ENCODE measurements at regions not wholly inside any gene's neighbourhood (a gene's known extent, or its start where the extent isn't known, plus 50 kb on each side); places are given as distances from the start of the nearest gene placed in this dataset.

DNA sequence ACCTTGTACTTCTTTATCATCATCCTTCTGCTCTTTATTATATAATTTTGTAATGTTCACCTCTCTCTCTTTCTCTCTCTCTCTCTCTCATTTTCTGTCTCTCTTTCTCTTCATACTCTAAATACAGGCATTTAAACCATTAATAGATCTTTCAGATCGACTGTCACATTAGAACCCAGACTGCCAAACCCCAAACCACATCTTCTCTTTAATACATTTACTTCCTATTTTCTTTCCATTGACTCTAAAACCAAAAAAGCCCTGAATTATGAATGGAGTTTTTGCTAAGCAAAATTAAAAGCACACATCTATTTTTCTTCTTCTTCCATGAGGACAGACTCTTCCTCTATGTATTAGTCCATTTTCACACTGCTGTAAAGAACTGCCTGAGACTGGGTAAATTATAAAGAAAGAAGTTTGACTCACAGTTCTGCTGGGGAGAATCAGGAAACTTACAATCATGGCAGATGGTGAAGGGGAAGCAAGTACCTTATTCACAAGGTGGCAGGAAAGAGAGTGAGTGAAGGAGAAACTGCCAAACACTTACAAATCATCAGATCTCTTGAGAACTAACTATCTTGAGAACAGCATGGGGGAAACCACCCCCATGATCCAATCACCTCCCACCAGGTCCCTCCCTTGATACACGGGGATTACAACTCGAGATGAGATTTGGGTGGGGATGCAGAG, 272.7 kb upstream of the MGMT start:
- ChIA-PET CTCF (no interaction called here), POLR2A (no interaction called here)
- Histone ChIP-seq H3K4me2 (no peak overlapping the region), H3K27me3 (ENCODE audit: insufficient read depth) (no peaks in the 10 kb centered on the region), H3K36me3 (replicated peaks in 1 of 2; ENCODE audit: control insufficient read depth in 1 of 2, insufficient read depth in 2 of 2, low read length in 1 of 2) (no peaks in the 10 kb centered on the region), H2AFZ (ENCODE audit: low read depth) (no peak overlapping the region), H3K79me2 (ENCODE audit: insufficient read depth) (no peaks in the 10 kb centered on the region), H3K9me3 (no peaks in the 10 kb centered on the region), H3F3A (replicated peaks; ENCODE audit: insufficient read depth) (no peaks in the 10 kb centered on the region), H3K4me1 (ENCODE audit: control insufficient read depth in 1 of 2, insufficient read depth in 2 of 2, low read depth in 1 of 2, low read length in 1 of 2) (no peaks in the 10 kb centered on the region; a peak in 1 of 4 replicates), H3K4me3 (ENCODE audit: low read depth in 2 of 2, low read length in 1 of 2) (no peak overlapping the region), H4K20me1 (ENCODE audit: insufficient read depth) (no peaks in the 10 kb centered on the region), H3K27ac (ENCODE audit: low read depth in 2 of 2, low read length in 1 of 2) (no peak overlapping the region), H3K9me2 (no peaks in the 10 kb centered on the region), H3K9ac (no peak overlapping the region)
- TF ChIP-seq USF1 (IDR thresholded peaks at IDR 0.05; ENCODE audit: borderline replicate concordance, low read depth): no peak
- no peak for TF ChIP-seq TAF1 (IDR thresholded peaks at IDR 0.05; ENCODE audit: borderline replicate concordance, low read depth, low read length)
- no peak for TF ChIP-seq NRF1 (IDR thresholded peaks at IDR 0.05; ENCODE audit: low read depth, low read length)
- no peak for TF ChIP-seq JUND (IDR thresholded peaks at IDR 0.05)
- no peak for TF ChIP-seq YY1 (IDR thresholded peaks at IDR 0.05; ENCODE audit: low read depth)
- no peak for TF ChIP-seq ELF1 (IDR thresholded peaks at IDR 0.05)
- TF ChIP-seq MAX (IDR thresholded peaks at IDR 0.05; ENCODE audit: low read depth): no peak
- no peak for TF ChIP-seq NFIC (IDR thresholded peaks at IDR 0.05; ENCODE audit: borderline replicate concordance)
- no peak for TF ChIP-seq MEF2A (IDR thresholded peaks at IDR 0.05; ENCODE audit: borderline replicate concordance, low read depth)
- no peak for TF ChIP-seq FOSL2 (IDR thresholded peaks at IDR 0.05; ENCODE audit: borderline replicate concordance, low read depth)
- no peak for TF ChIP-seq RFX5 (IDR thresholded peaks at IDR 0.05; ENCODE audit: low read length)
- no peak for TF ChIP-seq USF2 (IDR thresholded peaks at IDR 0.05; ENCODE audit: borderline replicate concordance, low read depth, low read length)
- no peak for TF ChIP-seq EP300 (IDR thresholded peaks at IDR 0.05; ENCODE audit: borderline replicate concordance in 1 of 2, low read depth in 1 of 2, low read length in 1 of 2)
- TF ChIP-seq, protein P1, sequence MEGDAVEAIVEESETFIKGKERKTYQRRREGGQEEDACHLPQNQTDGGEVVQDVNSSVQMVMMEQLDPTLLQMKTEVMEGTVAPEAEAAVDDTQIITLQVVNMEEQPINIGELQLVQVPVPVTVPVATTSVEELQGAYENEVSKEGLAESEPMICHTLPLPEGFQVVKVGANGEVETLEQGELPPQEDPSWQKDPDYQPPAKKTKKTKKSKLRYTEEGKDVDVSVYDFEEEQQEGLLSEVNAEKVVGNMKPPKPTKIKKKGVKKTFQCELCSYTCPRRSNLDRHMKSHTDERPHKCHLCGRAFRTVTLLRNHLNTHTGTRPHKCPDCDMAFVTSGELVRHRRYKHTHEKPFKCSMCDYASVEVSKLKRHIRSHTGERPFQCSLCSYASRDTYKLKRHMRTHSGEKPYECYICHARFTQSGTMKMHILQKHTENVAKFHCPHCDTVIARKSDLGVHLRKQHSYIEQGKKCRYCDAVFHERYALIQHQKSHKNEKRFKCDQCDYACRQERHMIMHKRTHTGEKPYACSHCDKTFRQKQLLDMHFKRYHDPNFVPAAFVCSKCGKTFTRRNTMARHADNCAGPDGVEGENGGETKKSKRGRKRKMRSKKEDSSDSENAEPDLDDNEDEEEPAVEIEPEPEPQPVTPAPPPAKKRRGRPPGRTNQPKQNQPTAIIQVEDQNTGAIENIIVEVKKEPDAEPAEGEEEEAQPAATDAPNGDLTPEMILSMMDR (IDR thresholded peaks at IDR 0.05): no peak
- no peak for TF ChIP-seq POLR2AphosphoS5 (IDR thresholded peaks at IDR 0.05; ENCODE audit: low read depth, low read length)
- 11% methylated on average over 3 of the region's 3 CpGs for WGBS (ENCODE audit: low lambda C conversion rate)
- DNase-seq: no peak

GRCh38 chr10:129199826-129200225, 267.2 kb upstream of the MGMT start:
- Histone ChIP-seq H2AFZ (ENCODE audit: low read depth) (no peak overlapping the region), H3K27ac (ENCODE audit: low read depth in 2 of 2, low read length in 1 of 2) (no peak overlapping the region), H4K20me1 (ENCODE audit: insufficient read depth) (no peaks in the 10 kb centered on the region), H3K9me2 (no peaks in the 10 kb centered on the region), H3K9me3 (no peaks in the 10 kb centered on the region), H3F3A (replicated peaks; ENCODE audit: insufficient read depth) (no peaks in the 10 kb centered on the region), H3K79me2 (ENCODE audit: insufficient read depth) (no peaks in the 10 kb centered on the region), H3K27me3 (ENCODE audit: insufficient read depth) (no peaks in the 10 kb centered on the region), H3K4me2 (no peak overlapping the region), H3K9ac (no peak overlapping the region), H3K4me1 (ENCODE audit: control insufficient read depth in 1 of 2, insufficient read depth in 2 of 2, low read depth in 1 of 2, low read length in 1 of 2) (no peaks in the 10 kb centered on the region), H3K36me3 (replicated peaks in 1 of 2; ENCODE audit: control insufficient read depth in 1 of 2, insufficient read depth in 2 of 2, low read length in 1 of 2) (no peaks in the 10 kb centered on the region), H3K4me3 (ENCODE audit: low read depth in 2 of 2, low read length in 1 of 2) (no peak overlapping the region)
- no peak for DNase-seq
- ChIA-PET CTCF (no interaction called here), POLR2A (no interaction called here)
- 69% methylated on average over 2 of the region's 2 CpGs for WGBS (ENCODE audit: low lambda C conversion rate)
- TF ChIP-seq YY1 (IDR thresholded peaks at IDR 0.05; ENCODE audit: low read depth): no peak
- no peak for TF ChIP-seq USF2 (IDR thresholded peaks at IDR 0.05; ENCODE audit: borderline replicate concordance, low read depth, low read length)
- no peak for TF ChIP-seq CHD2 (IDR thresholded peaks at IDR 0.05; ENCODE audit: low read length, partially characterized antibody)
- no peak for TF ChIP-seq RXRA (IDR thresholded peaks at IDR 0.05; ENCODE audit: borderline replicate concordance, low read depth)
- TF ChIP-seq RAD21 (IDR thresholded peaks at IDR 0.05; ENCODE audit: low read length): no peak
- no peak for TF ChIP-seq NRF1 (IDR thresholded peaks at IDR 0.05; ENCODE audit: low read depth, low read length)
- no peak for TF ChIP-seq ELF1 (IDR thresholded peaks at IDR 0.05)
- no peak for TF ChIP-seq JUND (IDR thresholded peaks at IDR 0.05)
- TF ChIP-seq SMC3 (IDR thresholded peaks at IDR 0.05; ENCODE audit: low read depth, low read length): no peak
- no peak for TF ChIP-seq FOSL2 (IDR thresholded peaks at IDR 0.05; ENCODE audit: borderline replicate concordance, low read depth)
- no peak for TF ChIP-seq TAF1 (IDR thresholded peaks at IDR 0.05; ENCODE audit: borderline replicate concordance, low read depth, low read length)
- TF ChIP-seq, protein P2, sequence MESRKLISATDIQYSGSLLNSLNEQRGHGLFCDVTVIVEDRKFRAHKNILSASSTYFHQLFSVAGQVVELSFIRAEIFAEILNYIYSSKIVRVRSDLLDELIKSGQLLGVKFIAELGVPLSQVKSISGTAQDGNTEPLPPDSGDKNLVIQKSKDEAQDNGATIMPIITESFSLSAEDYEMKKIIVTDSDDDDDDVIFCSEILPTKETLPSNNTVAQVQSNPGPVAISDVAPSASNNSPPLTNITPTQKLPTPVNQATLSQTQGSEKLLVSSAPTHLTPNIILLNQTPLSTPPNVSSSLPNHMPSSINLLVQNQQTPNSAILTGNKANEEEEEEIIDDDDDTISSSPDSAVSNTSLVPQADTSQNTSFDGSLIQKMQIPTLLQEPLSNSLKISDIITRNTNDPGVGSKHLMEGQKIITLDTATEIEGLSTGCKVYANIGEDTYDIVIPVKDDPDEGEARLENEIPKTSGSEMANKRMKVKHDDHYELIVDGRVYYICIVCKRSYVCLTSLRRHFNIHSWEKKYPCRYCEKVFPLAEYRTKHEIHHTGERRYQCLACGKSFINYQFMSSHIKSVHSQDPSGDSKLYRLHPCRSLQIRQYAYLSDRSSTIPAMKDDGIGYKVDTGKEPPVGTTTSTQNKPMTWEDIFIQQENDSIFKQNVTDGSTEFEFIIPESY (IDR thresholded peaks at IDR 0.05; ENCODE audit: borderline replicate concordance, low read depth): no peak
